Lung (tissue), 11 donors: ENCODE measurements at regions not wholly inside any gene's neighbourhood (a gene's known extent, or its start where the extent isn't known, plus 50 kb on each side); places are given as distances from the start of the nearest gene placed in this dataset.

Experiments
- ATAC-seq: fragments of 200-7000 bp; cut with Tn5 transposase; one replicate; pipeline ENCODE4 v1.9.1; 2020; ENCODE audit warnings: moderate number of reproducible peaks; ENCODE audit not compliant: insufficient read depth, low FRiP score
- DNase-seq, 3 donors: peaks; one replicate each; pipeline ENCODE4 v3.0.0-alpha.2; 2013 to 2017
- H3K27ac ChIP-seq, 2 donors: one replicate each; pipeline ENCODE4 v1.5.1; 2013; ENCODE audit warnings: mild to moderate bottlenecking in 2 of 2, moderate library complexity in 2 of 2, control low read depth in 1 of 2, inconsistent platforms in 1 of 2, low read depth in 1 of 2, low read length in 1 of 2
- H3K27me3 ChIP-seq, 3 donors: one replicate each; pipeline ENCODE4 v1.5.1; 2013; ENCODE audit warnings: low read length in 2 of 3; ENCODE audit not compliant: control insufficient read depth in 3 of 3, insufficient read depth in 3 of 3
- H3K36me3 ChIP-seq, 4 donors: one replicate each; pipeline ENCODE4 v1.5.1; 2013; ENCODE audit warnings: low read length in 4 of 4, mild to moderate bottlenecking in 1 of 4, moderate library complexity in 1 of 4; ENCODE audit not compliant: control insufficient read depth in 4 of 4, insufficient read depth in 4 of 4
- H3K4me1 ChIP-seq, 5 donors: one replicate each; pipeline ENCODE4 v1.5.1; 2013; ENCODE audit warnings: low read length in 5 of 5, mild to moderate bottlenecking in 2 of 5, moderate library complexity in 1 of 5; ENCODE audit not compliant: control insufficient read depth in 5 of 5, insufficient read depth in 5 of 5
- H3K4me3 ChIP-seq: one replicate; pipeline ENCODE4 v1.5.1; 2013; ENCODE audit warnings: mild to moderate bottlenecking, control low read depth, moderate library complexity
- H3K9ac ChIP-seq, 2 donors: one replicate each; pipeline ENCODE4 v1.5.1; 2013; ENCODE audit warnings: low read length in 2 of 2, control low read depth in 1 of 2; ENCODE audit not compliant: insufficient read depth in 1 of 2
- H3K9me3 ChIP-seq, 4 donors: one replicate each; pipeline ENCODE4 v1.5.1; 2013; ENCODE audit warnings: low read length in 3 of 4, mild to moderate bottlenecking in 1 of 4, moderate library complexity in 1 of 4; ENCODE audit not compliant: control insufficient read depth in 4 of 4, insufficient read depth in 3 of 4
- CTCF ChIP-seq: IDR thresholded peaks from 2 replicates; pipeline ENCODE4 v1.5.1; 2012; ENCODE audit warnings: mild to moderate bottlenecking; ENCODE audit errors: control extremely low read depth, extremely low read depth
- WGBS, 2 donors: extraction: QIAGEN DNeasy Blood & Tissue Kit; methylation state at CpG; one replicate each; pipeline ENCODE4 v1.1.7; 2013; 5-methylcytosine and 5-hydroxymethylcytosine counted together
- donor health status: control.
- donor health status: control.
- donor health status: Bipolar disorder and iron deficiency.
- donor health status: healthy.
- donor health status: DM: yes; HTN: yes; CAD: no.

DNA sequence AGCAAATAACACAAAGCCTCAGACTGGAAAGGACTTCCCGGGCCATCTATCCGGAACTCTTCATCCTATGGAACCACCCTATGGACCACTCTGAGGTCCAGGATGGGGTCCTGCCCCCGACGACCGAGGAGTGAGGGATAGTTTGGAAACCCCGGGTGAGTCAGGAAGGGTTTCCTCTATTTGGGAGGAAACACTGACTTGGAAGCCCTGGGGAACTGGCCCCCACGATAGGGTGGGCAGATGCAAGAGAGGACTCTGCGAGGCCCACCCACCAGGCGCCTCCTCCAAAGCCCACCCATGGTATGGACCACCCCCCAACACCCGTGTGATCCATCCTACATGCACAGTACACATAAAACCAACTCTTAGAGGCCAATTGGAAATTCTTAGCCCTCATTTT, 69.4 kb downstream of the CPN2 start:
- Histone ChIP-seq H3K9me3 (no peaks in the 10 kb centered on the region), H3K4me3 (no peak overlapping the region), H3K27me3 (no peaks in the 10 kb centered on the region), H3K4me1 (peaks cover 4 to 69% (median 37%) of the 10 kb centered on the region in 5 donors), H3K36me3 (no peaks in the 10 kb centered on the region), H3K27ac (no peak overlapping the region), H3K9ac (no peak overlapping the region)
- no peak for ATAC-seq
- TF ChIP-seq CTCF: no peak
- WGBS, 2 donors: 86 to 92% methylated on average over 9 to 10 of the region's 10 CpGs
- DNase-seq: peak in 1 of 3 donors; percentile 6

DNA sequence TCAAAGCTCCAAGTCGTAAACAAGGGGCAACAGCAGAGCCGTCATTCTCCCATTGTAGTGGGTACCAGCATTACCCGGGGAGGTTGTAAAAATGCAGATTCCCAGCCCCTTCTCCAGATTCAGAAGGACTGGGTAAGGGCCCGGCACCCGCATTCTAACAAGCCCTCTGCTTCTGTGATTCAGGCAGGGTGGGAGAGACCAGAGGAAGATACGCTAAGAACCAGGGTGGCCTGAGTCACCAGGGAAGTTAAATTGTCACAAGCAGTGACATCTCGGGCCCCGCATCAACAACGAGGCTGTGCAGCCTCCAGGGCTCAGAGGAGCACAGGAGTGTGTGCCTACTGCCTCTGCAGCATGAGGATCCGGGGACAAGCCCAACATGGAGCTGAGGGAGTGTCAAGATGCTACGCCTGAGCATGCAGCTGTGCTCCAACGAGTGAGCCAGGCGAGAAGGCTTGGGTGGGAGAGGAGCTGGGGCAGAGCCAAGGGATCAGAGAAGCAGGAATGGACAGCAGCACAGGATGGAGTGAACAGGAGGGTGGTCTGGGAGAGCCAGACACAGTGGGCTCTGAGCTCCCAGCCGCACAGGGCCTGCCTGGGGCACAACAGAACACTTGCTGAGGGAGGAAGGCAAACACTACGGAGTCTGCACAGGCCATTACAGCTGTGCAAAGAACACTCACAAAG, 68.5 kb downstream of the CPN2 start:
- Histone ChIP-seq H3K27me3 (no peaks in the 10 kb centered on the region), H3K9ac (no peak overlapping the region), H3K4me1 (peaks cover 0 to 63% (median 30%) of the 10 kb centered on the region in 5 donors), H3K9me3 (no peaks in the 10 kb centered on the region), H3K36me3 (no peaks in the 10 kb centered on the region), H3K4me3 (no peak overlapping the region), H3K27ac (no peak overlapping the region)
- 86 to 94% methylated on average over 15 of the region's 15 CpGs for WGBS, 2 donors
- ATAC-seq: no peak
- DNase-seq: peak in 1 of 3 donors; percentile 44
- TF ChIP-seq CTCF: no peak

- 68 to 82% methylated on average over 12 of the region's 12 CpGs for WGBS, 2 donors
- Histone ChIP-seq H3K4me3 (no peak overlapping the region), H3K27ac (no peak overlapping the region), H3K9me3 (no peaks in the 10 kb centered on the region), H3K9ac (no peak overlapping the region), H3K36me3 (no peaks in the 10 kb centered on the region), H3K27me3 (no peaks in the 10 kb centered on the region), H3K4me1 (peaks cover 0 to 54% (median 26%) of the 10 kb centered on the region in 5 donors)
- DNase-seq (peak in 1 of 3 donors; percentile 10), ATAC-seq (no peak)
- TF ChIP-seq CTCF: no peak
These were observed 67.7 kb downstream of the CPN2 start for GRCh38 chr3:194283221-194284006.
